Transverse colon (tissue), 3 donors: ENCODE measurements at regions not wholly inside any gene's neighbourhood (a gene's known extent, or its start where the extent isn't known, plus 50 kb on each side); places are given as distances from the start of the nearest gene placed in this dataset.

ENCODE experiments used
- EP300 ChIP-seq: sonication (generic); formaldehyde crosslinking; IDR thresholded peaks from one replicate; pipeline ENCODE4 v1.6.1; 2017; ENCODE audit warnings: antibody characterized with exemption, low read depth
- POLR2A ChIP-seq: fragments of 450-650 bp; IDR thresholded peaks from one replicate; pipeline ENCODE4 v1.6.1; 2016; ENCODE audit warnings: antibody characterized with exemption, mild to moderate bottlenecking, moderate library complexity
- TF ChIP-seq, protein P1 (sequence below), 5 experiments: fragments of 200-600 bp in 3 of 5; fragments of 450-650 bp in 2 of 5; sonication (generic) in 3 of 5; IDR thresholded peaks; 1 replicate in 2 of 5; 2 replicates in 3 of 5; pipeline ENCODE4 v1.5.1; 2016 to 2017; ENCODE audit warnings: antibody characterized with exemption in 5 of 5, inconsistent platforms in 3 of 5, mild to moderate bottlenecking in 2 of 5, moderate library complexity in 1 of 5

DNA sequence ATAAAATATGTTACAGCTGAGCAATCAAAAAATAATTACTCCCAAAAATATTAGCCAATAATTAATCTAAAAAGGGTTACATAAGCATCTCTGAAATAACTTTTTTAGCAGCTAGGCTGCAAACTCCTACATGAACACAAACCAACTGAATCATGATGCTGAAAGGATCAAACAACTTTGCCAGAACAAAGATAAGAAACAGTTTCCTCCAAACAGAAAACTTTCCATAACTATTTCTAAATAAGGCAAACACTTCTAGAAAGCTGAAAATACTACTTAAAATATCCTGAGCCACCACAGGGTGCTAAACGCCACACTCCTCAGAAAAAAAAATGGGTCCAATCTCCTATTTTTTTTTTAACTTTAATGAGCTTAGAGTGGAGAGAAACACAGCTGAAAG lies 68.6 kb upstream of the ARHGAP32 start:
- TF ChIP-seq, protein P1, sequence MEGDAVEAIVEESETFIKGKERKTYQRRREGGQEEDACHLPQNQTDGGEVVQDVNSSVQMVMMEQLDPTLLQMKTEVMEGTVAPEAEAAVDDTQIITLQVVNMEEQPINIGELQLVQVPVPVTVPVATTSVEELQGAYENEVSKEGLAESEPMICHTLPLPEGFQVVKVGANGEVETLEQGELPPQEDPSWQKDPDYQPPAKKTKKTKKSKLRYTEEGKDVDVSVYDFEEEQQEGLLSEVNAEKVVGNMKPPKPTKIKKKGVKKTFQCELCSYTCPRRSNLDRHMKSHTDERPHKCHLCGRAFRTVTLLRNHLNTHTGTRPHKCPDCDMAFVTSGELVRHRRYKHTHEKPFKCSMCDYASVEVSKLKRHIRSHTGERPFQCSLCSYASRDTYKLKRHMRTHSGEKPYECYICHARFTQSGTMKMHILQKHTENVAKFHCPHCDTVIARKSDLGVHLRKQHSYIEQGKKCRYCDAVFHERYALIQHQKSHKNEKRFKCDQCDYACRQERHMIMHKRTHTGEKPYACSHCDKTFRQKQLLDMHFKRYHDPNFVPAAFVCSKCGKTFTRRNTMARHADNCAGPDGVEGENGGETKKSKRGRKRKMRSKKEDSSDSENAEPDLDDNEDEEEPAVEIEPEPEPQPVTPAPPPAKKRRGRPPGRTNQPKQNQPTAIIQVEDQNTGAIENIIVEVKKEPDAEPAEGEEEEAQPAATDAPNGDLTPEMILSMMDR (IDR thresholded peaks at IDR 0.05): no peak
- TF ChIP-seq POLR2A (no peak), EP300 (no peak)
